NCI-H2171 treated with DMSO at 0.1 percent for 48 hours (cell line): ENCODE measurements at regions not wholly inside any gene's neighbourhood (a gene's known extent, or its start where the extent isn't known, plus 50 kb on each side); places are given as distances from the start of the nearest gene placed in this dataset.

Source experiments
- DNase-seq: peaks from one replicate; lab custom pipeline; 2025; lab: John Stamatoyannopoulos, UW

DNA sequence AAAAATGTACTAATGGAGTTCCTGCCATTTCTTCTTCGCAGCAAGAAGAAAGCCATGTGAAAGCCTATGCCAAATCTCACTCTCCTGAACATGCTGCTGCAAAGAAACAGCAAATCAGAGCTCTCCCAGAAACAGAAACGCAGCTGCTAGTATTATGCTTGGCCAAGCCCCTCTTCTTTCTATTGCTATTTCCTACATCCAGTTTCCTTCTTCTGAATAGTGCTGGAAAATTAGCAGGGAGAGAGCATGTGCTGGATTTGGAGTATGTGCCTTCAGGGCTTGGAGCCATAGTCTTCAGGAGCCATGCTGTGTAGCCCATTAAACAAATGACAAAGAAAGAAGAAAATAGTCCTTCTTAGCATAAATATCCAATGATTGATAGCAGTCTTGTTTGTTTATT is 852.0 kb upstream of the PHF14 start:
- no peak for DNase-seq

- DNase-seq, result peak; percentile 43
Observed at GRCh38 chr7:10122551-10123100, 851.0 kb upstream of the PHF14 start.

- DNase-seq, result no peak
Observed at GRCh38 chr7:10128748-10129147, 844.9 kb upstream of the PHF14 start.

DNA sequence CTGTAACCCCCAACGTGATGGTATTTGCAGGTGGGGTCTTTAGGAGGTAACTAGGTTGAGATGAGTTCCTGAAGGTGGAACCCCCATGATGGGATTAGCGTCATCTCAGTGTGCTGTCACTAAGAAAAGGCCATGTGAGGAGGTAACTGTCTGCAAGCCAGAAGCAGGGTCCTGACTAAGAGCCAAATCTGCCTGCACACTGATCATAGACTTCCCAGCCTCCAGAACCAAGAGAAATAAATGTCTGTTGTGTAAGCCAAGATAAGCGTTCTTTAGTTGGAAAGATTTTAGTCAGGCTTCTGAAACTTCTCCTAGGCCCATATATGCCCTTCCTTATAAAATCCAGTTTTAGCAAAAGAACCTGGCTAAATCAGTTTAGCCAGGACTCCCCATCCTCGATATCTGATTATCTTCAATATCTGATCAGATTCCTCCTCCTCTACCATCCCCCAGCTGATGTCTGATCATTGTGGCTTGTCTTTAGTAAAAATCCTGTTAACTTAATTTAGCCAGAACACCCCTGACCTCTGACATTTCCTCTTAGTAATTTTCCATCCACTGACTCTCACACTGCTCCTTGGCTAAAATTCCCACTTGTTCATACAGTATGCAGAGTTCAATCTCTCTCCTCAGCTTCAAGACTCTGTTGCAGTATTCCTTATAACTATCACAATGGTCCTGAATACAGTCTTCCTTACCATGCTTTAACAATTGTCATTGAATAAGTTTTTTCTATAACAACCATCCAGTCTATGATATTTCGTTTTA is 835.4 kb upstream of the PHF14 start:
- no peak for DNase-seq

GRCh38 chr7:10146271-10146670 is 827.4 kb upstream of the PHF14 start:
- peak; percentile 12 for DNase-seq

DNA sequence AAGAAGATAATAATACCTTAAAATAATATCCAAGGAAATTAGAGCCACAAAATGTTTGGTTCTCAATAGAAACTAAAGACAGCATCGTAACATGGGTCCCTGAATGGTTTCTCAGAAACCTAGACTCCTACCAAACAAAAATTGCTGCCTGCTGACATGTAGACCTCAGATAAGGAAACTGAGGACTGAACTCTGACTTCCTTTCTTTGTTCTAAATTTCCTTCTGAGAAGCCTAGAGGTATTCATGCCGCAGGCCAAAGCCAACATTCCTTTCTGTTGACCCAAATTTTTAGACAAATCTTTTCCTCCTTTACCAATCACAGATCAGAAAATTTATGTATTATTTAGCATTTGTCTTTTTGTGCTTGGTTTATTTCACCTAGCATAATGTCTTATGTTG is 816.7 kb upstream of the PHF14 start:
- no peak for DNase-seq

DNA sequence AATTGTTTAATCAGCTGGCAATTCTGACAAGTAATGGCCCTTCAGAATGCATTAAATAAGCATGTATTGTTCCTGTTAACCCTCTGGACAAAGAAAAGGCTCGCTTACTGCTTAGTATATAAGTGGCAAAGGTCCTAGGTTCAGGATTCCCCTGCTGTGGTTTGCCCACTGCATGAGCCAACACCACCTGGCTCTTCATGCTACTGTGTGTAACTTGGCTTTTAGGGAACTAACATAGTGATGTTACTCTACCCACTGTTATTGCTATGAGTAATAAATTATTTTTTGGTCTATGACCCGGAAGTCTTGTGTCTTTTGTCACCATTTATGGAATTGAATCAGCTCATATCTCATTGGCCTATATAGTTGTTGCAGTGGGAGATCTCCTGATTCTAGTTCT is 791.7 kb upstream of the PHF14 start:
- no peak for DNase-seq

DNA sequence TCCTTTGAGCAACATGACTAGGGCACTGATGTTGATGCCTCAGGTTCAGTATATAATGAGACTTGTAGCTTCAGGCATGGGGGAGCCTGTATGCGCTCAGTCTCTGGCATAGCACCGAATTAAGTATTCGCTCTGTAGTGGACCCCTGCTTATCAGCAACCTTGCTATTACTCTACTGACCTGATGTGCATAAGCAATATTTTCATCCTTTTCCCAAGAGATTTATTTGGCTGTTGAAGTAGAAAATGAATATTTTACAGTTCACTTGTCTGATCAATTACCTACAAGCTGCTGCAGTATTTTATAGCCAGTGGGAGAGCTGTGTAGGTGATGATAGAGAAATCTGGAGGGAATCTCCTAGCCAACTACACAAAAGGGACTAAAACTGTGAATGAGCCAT is 781.6 kb upstream of the PHF14 start:
- DNase-seq, result peak; percentile 93

GRCh38 chr7:10205696-10206095 is 768.0 kb upstream of the PHF14 start:
- no peak for DNase-seq

DNA sequence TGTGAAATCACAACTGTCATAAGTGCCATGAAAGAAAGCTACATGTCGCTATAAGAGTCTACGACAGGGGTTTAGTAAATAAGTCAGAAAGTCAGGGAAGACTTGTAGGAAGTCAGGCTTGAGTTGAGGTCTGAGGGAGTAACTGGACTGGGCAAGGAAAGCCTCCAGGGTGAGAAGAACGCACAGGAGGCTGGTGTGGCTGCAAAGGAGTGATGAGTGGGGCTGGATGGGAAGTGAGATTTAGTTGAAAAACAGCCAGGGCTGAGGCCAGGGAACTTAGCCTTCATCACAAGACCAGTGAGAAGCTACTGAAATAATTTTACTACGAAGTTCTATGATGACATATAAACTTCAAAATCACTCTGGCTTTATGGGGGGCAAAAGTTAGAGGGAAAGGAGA is 763.7 kb upstream of the PHF14 start:
- no peak for DNase-seq

GRCh38 chr7:10211016-10211415 is 762.7 kb upstream of the PHF14 start:
- DNase-seq, result no peak

DNA sequence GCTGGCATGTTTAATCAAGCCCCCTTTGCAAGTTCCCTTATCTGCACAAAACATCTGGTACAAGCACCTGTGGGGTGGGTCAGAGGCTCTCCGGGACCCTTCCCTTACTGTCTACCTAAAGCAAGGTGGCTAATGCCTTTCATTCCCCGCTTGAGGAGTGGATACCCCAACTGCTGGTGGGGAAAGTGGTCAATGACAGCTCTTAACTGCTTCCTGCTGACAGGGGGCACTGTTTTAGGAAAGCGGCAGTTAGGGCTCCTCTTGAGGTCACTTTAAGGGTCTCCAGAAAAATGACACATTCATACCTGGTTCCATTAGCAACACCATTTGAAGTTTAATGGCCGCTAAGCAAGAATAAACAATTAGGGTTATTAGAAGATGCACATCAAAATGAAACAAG is 761.8 kb upstream of the PHF14 start:
- DNase-seq, result no peak

DNA sequence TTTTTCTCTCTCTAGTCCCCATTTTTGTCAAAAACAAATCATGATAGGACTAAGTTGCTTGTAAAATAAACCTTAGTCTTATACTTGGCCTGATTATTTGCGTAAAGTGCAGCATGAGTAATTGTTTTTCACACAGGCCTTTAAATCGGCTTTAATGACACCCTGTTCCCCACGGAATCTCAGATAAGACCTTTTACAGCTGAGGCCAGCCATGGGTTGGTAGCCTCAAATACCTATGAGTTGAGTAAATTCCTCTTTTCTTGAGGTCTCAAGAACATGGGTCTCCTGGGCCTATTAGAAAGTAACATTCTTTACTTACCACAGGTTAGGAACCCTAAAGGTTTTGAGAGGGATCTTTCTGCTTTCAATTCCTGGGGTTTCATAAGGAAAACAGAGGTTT is 761.0 kb upstream of the PHF14 start:
- no peak for DNase-seq

- DNase-seq, result no peak
Observed at GRCh38 chr7:10216462-10216861, 757.2 kb upstream of the PHF14 start.

- DNase-seq, result no peak
Observed at GRCh38 chr7:10221084-10221483, 752.6 kb upstream of the PHF14 start.

- no peak for DNase-seq
Observed at GRCh38 chr7:10222976-10223375, 750.7 kb upstream of the PHF14 start.

- no peak for DNase-seq
Observed at GRCh38 chr7:10225275-10225674, 748.4 kb upstream of the PHF14 start.

DNA sequence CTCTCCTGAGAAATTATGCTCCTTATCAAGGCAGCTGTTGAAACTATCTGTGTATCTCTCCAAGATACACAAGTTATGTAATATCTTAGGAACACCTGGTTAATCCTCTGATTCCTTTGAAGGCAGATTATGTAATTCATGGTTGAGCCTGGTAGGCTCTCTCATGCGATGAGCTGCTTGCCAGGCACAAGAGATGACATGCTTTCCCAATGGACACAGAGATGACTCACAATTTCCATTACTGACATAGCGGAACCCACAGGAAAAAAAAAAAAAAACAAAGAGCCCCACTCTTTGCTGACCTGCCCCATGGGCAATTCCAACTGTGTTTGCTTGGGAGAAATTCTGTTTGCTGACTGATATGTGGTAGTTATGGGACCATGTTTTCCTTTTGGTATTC is 736.4 kb upstream of the PHF14 start:
- DNase-seq, result peak; percentile 31

- DNase-seq, result no peak
Observed at GRCh38 chr7:10238641-10239040, 735.0 kb upstream of the PHF14 start.

GRCh38 chr7:10239695-10240345 is 733.9 kb upstream of the PHF14 start:
- DNase-seq, result no peak

GRCh38 chr7:10245406-10245805 is 728.3 kb upstream of the PHF14 start:
- peak; percentile 90 for DNase-seq

DNA sequence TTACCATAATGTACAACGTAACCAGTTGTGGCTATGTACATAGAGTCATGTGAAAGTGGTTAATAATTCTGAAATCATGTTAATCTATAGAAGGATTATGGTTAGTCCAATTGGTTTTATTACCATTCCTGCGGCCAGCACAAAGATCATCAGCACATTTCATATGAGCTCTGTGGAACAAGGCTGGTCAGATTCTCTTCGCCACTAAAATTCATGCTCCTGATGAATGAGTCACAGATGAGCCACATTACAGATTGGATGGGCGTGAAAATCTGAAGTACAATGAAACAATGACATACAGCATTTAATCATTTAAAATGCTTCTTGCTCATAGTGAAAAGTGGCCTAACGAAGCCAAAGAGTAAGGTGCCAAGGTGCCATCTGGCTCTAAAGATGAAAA is 716.2 kb upstream of the PHF14 start:
- DNase-seq, result no peak

DNA sequence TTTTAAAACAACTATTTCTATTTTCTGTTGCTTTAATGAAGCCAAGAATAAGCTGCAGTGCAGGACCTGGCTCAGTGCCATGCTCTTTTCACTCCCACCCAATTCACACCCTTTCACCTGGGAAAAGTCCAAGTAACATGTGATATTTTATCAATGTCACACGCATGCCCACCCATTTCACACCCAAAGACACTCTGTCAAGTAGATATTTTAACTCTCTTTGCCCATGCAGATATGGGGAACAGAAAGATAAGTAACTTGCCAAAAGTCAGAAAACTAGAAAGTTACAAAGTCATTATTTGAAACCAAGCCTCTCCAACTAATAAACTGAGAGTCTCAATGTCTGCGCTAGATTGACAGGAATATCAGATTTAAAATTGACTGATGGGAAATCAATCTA is 706.7 kb upstream of the PHF14 start:
- no peak for DNase-seq

DNA sequence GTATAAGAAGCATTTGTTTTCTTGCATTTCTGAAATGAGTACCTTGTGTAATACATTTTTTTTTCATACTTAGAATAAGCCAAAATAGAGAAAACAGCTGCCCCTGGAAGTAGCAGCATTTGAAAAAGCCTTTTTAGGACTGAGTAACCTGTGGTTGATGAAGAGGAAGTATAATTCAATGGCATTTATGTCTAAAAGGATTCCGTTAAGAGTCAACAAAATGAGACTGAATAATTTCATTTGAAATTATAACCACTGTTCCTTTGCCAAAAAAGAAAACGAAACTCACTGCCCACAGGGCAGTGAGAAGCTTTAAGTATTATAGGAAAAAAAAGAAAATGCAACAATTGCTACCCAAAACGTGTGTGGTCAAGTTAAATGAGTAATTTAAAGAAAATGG is 705.6 kb upstream of the PHF14 start:
- DNase-seq, result no peak
